Suppressor macrophage treated with lipopolysaccharide for 1 hour (primary cell): ENCODE measurements at regions not wholly inside any gene's neighbourhood (a gene's known extent, or its start where the extent isn't known, plus 50 kb on each side); places are given as distances from the start of the nearest gene placed in this dataset.

Experiments used
- DNase-seq, 3 donors: peaks; one replicate each; pipeline ENCODE4 v3.0.0-alpha.2; 2020 to 2022

DNA sequence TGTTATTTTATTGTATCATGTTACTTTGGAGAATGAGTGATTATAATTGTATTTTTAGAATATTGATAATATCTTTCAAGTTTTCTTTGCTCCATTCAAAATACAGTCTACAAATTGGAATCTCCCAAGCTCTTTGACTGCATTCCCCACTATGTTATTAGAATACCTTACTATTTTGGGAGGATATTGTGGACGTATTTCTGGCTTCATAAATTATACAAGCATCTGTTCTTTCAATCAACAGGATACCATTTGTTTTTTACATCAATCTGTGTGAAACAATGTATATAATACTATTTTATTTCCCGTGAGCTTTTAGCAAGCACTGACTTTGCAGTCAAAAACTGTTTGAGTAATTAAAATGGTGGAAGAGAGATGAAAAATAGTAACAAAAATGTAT, 226.5 kb downstream of the PTPRC start:
- DNase-seq, result no peak

GRCh38 chr1:198867182-198867581, 228.3 kb downstream of the PTPRC start:
- no peak for DNase-seq

DNA sequence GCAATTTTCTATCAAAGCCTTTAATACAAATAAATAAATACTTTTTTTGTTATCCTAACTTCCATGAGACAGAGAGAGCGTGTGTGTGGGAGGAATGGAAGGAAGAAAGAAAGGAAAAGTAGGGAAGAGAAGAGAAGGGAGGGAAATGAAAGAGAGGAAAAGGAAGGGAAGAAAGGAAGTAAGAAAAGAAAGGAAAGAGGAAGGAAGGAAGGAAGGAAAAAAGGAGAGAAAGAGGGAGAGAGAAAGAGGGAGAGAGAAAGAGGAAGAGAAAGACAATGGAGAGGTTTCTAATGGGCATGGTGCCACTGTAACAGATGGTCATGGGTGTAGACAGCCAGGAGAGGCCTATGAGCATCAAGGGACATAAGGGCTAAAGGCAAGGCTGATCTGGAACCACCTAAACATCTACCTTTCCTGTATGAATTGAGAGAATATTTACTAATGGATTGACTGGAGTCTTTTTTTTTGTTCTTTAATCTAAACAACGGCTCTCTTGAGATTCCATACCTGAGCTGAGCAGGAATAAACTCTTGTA, 234.9 kb downstream of the PTPRC start:
- DNase-seq, result no peak

GRCh38 chr1:198876371-198876871, 237.6 kb downstream of the PTPRC start:
- DNase-seq, result no peak

- no peak for DNase-seq
Observed at GRCh38 chr1:198878566-198878965, 239.7 kb downstream of the PTPRC start.

GRCh38 chr1:198879711-198880306, 241.0 kb downstream of the PTPRC start:
- peak in 1 of 3 donors; percentile 20 for DNase-seq

- no peak for DNase-seq
Observed at GRCh38 chr1:198880397-198880796, 241.6 kb downstream of the PTPRC start.

- peak; percentile 74 to 95 (median 94) for DNase-seq
Observed at GRCh38 chr1:198880818-198881597, 242.2 kb downstream of the PTPRC start.

DNA sequence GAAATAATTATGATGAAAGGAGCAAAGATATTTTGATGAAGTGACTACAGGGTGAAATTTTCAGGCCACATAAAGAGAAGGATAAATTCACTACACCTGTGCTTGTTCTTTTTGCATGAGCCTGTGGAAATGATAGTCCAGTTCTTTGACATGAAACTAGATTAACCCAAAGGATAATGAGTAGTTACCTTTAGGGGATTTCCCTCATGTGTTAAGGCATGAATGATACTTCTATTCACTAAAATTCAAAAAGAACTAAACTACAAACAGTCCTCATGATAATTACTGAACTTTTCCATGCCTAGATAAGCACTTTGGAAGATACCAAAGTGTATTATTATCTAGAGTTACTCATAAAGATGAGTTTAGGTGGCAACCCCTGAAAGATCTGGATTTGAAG, 244.3 kb downstream of the PTPRC start:
- DNase-seq, result no peak

- no peak for DNase-seq
Observed at GRCh38 chr1:198887866-198888265, 249.0 kb downstream of the PTPRC start.

DNA sequence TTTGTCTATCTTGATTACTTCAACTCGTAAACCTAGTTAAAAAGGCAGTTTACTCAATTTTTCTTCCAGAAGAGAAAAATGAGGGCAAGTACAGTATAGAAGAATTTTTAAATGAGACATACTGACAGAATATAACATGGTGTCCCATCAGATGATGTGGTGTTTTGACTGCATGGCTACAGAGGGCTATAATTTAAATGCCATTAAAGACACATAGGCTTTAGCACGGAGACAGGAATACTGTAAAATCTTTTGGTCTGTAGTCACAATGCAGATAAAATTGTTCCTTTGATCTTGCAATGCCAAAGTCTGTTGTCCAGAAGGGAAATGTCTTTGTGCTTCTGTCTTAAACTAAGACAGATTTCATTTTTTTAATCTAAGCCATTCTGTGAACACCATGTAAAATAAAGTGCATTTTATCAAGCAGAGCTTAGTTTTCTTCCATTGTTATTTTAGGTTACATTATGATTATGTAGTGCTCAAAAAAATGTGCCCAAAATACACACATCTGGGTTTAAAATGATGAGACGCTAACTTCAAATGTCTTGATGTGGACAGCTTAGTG, 249.6 kb downstream of the PTPRC start:
- DNase-seq, result no peak

- DNase-seq, result peak; percentile 36 to 83 (median 82)
Observed at GRCh38 chr1:198889101-198889500, 250.3 kb downstream of the PTPRC start.

DNA sequence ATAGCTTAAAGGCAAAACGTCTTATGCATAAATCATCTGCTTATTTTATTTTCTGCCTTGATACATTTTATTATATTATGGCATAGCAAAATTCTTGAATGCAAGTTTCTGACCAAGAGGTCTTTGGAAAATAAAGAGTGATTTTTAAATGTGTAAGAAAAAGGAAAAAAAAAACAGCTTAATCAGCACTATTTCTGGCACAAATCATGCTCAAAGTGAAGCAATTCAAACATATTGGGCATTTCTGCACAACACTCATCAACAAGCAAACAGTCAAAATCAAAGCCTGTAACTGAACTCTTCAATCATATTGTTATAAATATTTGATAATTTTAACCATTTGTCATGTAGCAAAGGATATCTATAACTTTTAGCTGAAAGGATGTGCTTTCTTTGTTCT, 250.9 kb downstream of the PTPRC start:
- DNase-seq, result no peak

- peak in 1 of 3 donors; percentile 13 for DNase-seq
Observed at GRCh38 chr1:198890214-198890930, 251.5 kb downstream of the PTPRC start.

- DNase-seq, result no peak
Observed at GRCh38 chr1:198892065-198892464, 253.2 kb downstream of the PTPRC start.

DNA sequence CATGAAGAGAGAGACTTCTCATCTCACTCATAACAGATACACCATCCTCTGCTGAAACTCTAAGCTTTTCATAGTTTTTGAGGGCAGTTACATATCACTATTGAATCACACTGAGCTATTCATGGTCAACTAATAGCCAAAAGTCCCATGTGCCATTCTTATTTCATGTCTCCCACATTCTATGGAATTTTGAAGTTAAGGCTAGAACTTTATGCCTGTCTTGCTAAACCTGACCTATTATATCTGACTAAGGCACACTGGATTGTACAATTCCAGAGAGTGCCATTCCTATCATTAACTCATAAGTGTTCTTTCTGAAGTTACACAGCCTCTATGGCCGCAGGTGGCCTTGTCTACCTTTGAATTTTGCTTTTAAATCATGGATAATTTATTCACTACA, 254.3 kb downstream of the PTPRC start:
- no peak for DNase-seq

DNA sequence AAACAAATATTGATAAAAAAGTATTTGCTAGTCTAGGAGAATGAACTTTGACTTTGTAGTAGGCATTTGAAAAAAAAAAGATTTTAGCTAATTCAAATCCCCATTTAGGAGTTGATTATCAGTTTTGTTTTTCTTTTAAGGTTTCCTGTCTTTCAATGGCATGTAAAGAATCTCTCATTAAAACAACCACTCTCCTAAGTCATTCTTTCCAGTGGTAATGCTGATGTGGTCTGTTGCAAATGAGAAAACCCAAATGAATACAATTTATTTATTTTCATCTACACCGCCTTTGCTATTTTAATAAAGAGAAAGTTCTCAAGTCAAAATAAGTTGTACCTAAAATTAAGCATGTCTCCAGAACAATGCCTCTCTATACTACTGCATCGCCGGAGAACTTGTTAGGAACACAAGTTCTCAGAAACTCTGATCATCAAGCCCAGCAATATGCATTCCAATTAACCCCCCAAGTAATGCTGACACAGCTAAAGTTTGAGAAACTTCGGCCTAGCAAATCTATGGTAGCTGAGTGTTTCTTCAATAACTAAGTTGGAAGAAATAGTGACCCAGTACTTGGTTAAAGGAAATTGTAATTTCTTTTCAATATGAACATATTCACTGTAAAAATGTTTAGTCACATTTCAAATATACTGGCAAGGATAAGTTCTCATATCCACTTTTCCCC, 255.1 kb downstream of the PTPRC start:
- DNase-seq, result no peak

DNA sequence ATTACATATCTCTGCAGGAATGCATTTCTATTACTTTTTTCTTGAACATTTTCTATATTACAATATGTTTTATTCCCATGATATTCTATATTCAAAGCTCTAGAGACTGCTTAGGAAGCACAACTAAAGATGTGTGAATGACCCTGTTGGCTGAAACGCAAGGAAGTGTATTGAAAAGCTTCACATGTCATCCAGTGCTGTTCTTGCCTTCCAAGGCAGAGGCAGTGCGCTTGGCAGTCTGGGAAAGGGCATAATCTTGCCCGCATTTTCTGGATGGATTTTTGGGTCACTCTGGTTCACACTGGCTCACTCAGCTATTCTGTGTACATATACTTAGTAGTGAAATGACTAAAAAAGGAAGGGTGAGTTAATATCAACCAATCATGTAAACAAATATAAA, 262.4 kb downstream of the PTPRC start:
- DNase-seq, result no peak

DNA sequence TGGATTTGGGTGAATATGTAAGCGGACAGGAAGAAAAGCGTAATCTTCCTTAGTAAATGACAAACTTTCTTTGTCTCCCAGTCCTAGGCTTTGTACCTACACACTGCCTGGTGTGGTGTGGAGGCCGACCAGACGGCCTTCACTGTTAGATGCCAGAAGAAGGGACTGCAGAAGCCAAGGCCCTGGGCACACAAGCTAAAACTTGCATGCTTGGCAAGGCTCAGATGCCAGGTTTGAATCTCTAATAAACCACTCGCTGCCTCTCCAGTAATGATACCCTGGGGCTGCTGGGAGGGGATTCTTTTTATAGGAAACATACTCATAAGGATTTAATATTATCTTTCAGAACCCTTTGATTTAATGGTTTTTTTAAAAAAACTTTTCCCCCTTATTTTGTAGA, 263.8 kb downstream of the PTPRC start:
- no peak for DNase-seq

DNA sequence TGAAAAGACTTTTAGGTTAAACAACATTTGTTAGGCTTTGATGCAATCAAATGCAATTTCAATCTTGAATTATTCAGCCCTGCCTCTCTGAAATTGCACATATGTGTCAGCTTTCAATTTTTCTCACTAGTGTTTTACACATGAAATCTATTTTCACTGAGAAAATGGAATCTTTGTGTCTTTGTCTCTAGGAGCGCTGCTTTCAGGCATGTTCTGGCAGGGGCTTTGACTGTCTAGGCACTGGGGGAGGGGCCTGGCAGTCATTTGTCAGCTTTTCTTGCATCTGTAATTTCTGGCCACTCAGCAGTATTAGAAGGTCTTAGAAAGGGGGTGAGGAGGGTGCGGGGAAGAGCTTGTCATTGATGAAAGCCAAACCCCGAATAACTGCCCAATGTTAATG, 264.4 kb downstream of the PTPRC start:
- DNase-seq, result no peak

GRCh38 chr1:198903621-198904020, 264.8 kb downstream of the PTPRC start:
- no peak for DNase-seq

DNA sequence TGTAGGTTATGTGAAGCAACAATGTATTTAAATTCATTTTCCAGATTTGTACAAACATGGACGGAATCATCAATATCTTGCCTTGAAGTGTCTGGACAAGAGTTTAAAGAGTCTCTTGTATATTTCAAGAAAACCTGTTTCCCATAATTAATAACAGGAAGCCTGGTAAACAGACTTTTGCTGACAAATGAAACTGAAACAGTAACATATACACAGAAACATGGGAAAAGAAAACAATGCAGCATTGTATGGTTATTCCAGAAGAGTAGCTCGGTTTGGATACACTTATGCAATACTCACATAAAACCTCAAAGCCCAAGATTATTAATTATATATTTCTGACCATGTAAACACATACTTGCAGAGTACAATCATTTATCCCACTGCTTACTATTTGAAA, 265.5 kb downstream of the PTPRC start:
- peak in 1 of 3 donors; percentile 35 for DNase-seq
